ENCODE measurements at regions not wholly inside any gene's neighbourhood (a gene's known extent, or its start where the extent isn't known, plus 50 kb on each side); places are given as distances from the start of the nearest gene placed in this dataset.

- TF ChIP-seq CTCF (IDR thresholded peaks at IDR 0.05; ENCODE audit: control extremely low read depth, extremely low read depth): no peak
- WGBS, 2 donors: 84 to 92% methylated on average over 3 of the region's 3 CpGs
- no peak overlapping the region for H3K27ac ChIP-seq (ENCODE audit: low read depth in 1 of 2, low read length in 1 of 2)
Measured at GRCh38 chr10:91690412-91690811, 57.5 kb upstream of the PPP1R3C start.

GRCh38 chr10:91689731-91690168 lies 56.9 kb upstream of the PPP1R3C start:
- H3K36me3 ChIP-seq (ENCODE audit: control insufficient read depth in 4 of 4, insufficient read depth in 4 of 4, low read length in 4 of 4): no peaks in the 10 kb centered on the region
- H3K27ac ChIP-seq (ENCODE audit: low read depth in 1 of 2, low read length in 1 of 2): no peak overlapping the region
- DNase-seq: peak in 1 of 3 donors; percentile 40
- WGBS, 2 donors: 89 to 97% methylated on average over 2 of the region's 2 CpGs
- no peaks in the 10 kb centered on the region for H3K9me3 ChIP-seq (ENCODE audit: control insufficient read depth in 4 of 4, insufficient read depth in 3 of 4, low read length in 3 of 4)
- peaks cover 0 to 3% (median 0%) of the 10 kb centered on the region in 5 donors for H3K4me1 ChIP-seq (ENCODE audit: control insufficient read depth in 5 of 5, insufficient read depth in 5 of 5, low read length in 5 of 5)
- H3K27me3 ChIP-seq (ENCODE audit: control insufficient read depth in 3 of 3, insufficient read depth in 3 of 3, low read length in 2 of 3): no peaks in the 10 kb centered on the region
- no peak overlapping the region for H3K4me3 ChIP-seq
- no peak for TF ChIP-seq CTCF (IDR thresholded peaks at IDR 0.05; ENCODE audit: control extremely low read depth, extremely low read depth)
- ATAC-seq (ENCODE audit: insufficient read depth, low FRiP score): no peak
- H3K9ac ChIP-seq (ENCODE audit: insufficient read depth in 1 of 2, low read length in 2 of 2): no peak overlapping the region

More at GRCh38 chr10:91690412-91690811, 57.5 kb upstream of the PPP1R3C start:
- no peak for ATAC-seq (ENCODE audit: insufficient read depth, low FRiP score)
- no peak overlapping the region for H3K4me3 ChIP-seq
- H3K4me1 ChIP-seq (ENCODE audit: control insufficient read depth in 5 of 5, insufficient read depth in 5 of 5, low read length in 5 of 5): peaks cover 0 to 3% (median 0%) of the 10 kb centered on the region in 5 donors
- H3K9me3 ChIP-seq (ENCODE audit: control insufficient read depth in 4 of 4, insufficient read depth in 3 of 4, low read length in 3 of 4): no peaks in the 10 kb centered on the region
- no peak overlapping the region for H3K9ac ChIP-seq (ENCODE audit: insufficient read depth in 1 of 2, low read length in 2 of 2)
- H3K27me3 ChIP-seq (ENCODE audit: control insufficient read depth in 3 of 3, insufficient read depth in 3 of 3, low read length in 2 of 3): no peaks in the 10 kb centered on the region
- H3K36me3 ChIP-seq (ENCODE audit: control insufficient read depth in 4 of 4, insufficient read depth in 4 of 4, low read length in 4 of 4): no peaks in the 10 kb centered on the region
- DNase-seq: no peak

GRCh38 chr10:91684841-91685240 lies 52.0 kb upstream of the PPP1R3C start:
- ATAC-seq (ENCODE audit: insufficient read depth, low FRiP score) (no peak), DNase-seq (no peak)
- Histone ChIP-seq H3K27ac (ENCODE audit: low read depth in 1 of 2, low read length in 1 of 2) (no peak overlapping the region), H3K9me3 (ENCODE audit: control insufficient read depth in 4 of 4, insufficient read depth in 3 of 4, low read length in 3 of 4) (no peaks in the 10 kb centered on the region), H3K4me1 (ENCODE audit: control insufficient read depth in 5 of 5, insufficient read depth in 5 of 5, low read length in 5 of 5) (peaks cover 0 to 2% (median 0%) of the 10 kb centered on the region in 5 donors), H3K4me3 (no peak overlapping the region), H3K36me3 (ENCODE audit: control insufficient read depth in 4 of 4, insufficient read depth in 4 of 4, low read length in 4 of 4) (no peaks in the 10 kb centered on the region), H3K27me3 (ENCODE audit: control insufficient read depth in 3 of 3, insufficient read depth in 3 of 3, low read length in 2 of 3) (no peaks in the 10 kb centered on the region), H3K9ac (ENCODE audit: insufficient read depth in 1 of 2, low read length in 2 of 2) (no peak overlapping the region)
- WGBS, 2 donors: 34 to 46% methylated on average over 2 of the region's 2 CpGs
- TF ChIP-seq CTCF (IDR thresholded peaks at IDR 0.05; ENCODE audit: control extremely low read depth, extremely low read depth): no peak

- WGBS, 2 donors: 40 to 50% methylated on average over 5 of the region's 5 CpGs
- Histone ChIP-seq H3K9me3 (ENCODE audit: control insufficient read depth in 4 of 4, insufficient read depth in 3 of 4, low read length in 3 of 4) (no peaks in the 10 kb centered on the region), H3K27ac (ENCODE audit: low read depth in 1 of 2, low read length in 1 of 2) (no peak overlapping the region), H3K9ac (ENCODE audit: insufficient read depth in 1 of 2, low read length in 2 of 2) (no peak overlapping the region), H3K27me3 (ENCODE audit: control insufficient read depth in 3 of 3, insufficient read depth in 3 of 3, low read length in 2 of 3) (no peaks in the 10 kb centered on the region), H3K4me1 (ENCODE audit: control insufficient read depth in 5 of 5, insufficient read depth in 5 of 5, low read length in 5 of 5) (no peaks in the 10 kb centered on the region), H3K4me3 (no peak overlapping the region), H3K36me3 (ENCODE audit: control insufficient read depth in 4 of 4, insufficient read depth in 4 of 4, low read length in 4 of 4) (no peaks in the 10 kb centered on the region)
- DNase-seq (no peak), ATAC-seq (ENCODE audit: insufficient read depth, low FRiP score) (no peak)
- TF ChIP-seq CTCF (IDR thresholded peaks at IDR 0.05; ENCODE audit: control extremely low read depth, extremely low read depth): no peak
Measured at GRCh38 chr10:91683975-91684374, 51.1 kb upstream of the PPP1R3C start.

Data from lung (tissue), 11 donors.